Small intestine (tissue), 7 donors: ENCODE measurements at regions not wholly inside any gene's neighbourhood (a gene's known extent, or its start where the extent isn't known, plus 50 kb on each side); places are given as distances from the start of the nearest gene placed in this dataset.
"Not testable (repeated sequence)": the region's sequence is repeated elsewhere in the genome, so short reads cannot be mapped to it uniquely, and the experiment has no call there.

Experiments used
- DNase-seq, 2 donors: peaks; one replicate each; pipeline versions ENCODE4 v3.0.0 to v3.0.0-alpha.2; 2013
- FAIRE-seq: peaks from 2 replicates; lab custom pipeline; 2012; peaks lifted over from hg19 to GRCh38; lab: Jason Lieb, UNC
- H3K27ac ChIP-seq, 3 donors: one replicate each; pipeline ENCODE4 v1.5.1; 2013; ENCODE audit warnings: low read length in 2 of 3, mild to moderate bottlenecking in 2 of 3, control low read depth in 1 of 3, inconsistent platforms in 1 of 3, low read depth in 1 of 3, moderate library complexity in 1 of 3
- H3K27me3 ChIP-seq, 3 donors: one replicate each; pipeline ENCODE4 v1.6.1; 2013; ENCODE audit warnings: low read length in 3 of 3, inconsistent platforms in 1 of 3; ENCODE audit not compliant: control insufficient read depth in 3 of 3, insufficient read depth in 3 of 3
- H3K36me3 ChIP-seq, 3 donors: one replicate each; pipeline ENCODE4 v1.6.1; 2013; ENCODE audit warnings: low read length in 3 of 3, inconsistent platforms in 1 of 3, low read depth in 1 of 3, mild to moderate bottlenecking in 1 of 3, moderate library complexity in 1 of 3; ENCODE audit not compliant: control insufficient read depth in 3 of 3, insufficient read depth in 2 of 3
- H3K4me1 ChIP-seq, 3 donors: one replicate each; pipeline ENCODE4 v1.6.1; 2013; ENCODE audit warnings: low read length in 2 of 3, inconsistent platforms in 1 of 3, low read depth in 1 of 3, mild to moderate bottlenecking in 1 of 3, moderate library complexity in 1 of 3; ENCODE audit not compliant: control insufficient read depth in 3 of 3, insufficient read depth in 2 of 3
- H3K4me3 ChIP-seq, 3 donors: one replicate each; pipeline ENCODE4 v1.5.1; 2013; ENCODE audit warnings: low read length in 3 of 3, control low read depth in 1 of 3, inconsistent platforms in 1 of 3, low read depth in 1 of 3, mild to moderate bottlenecking in 1 of 3, moderate library complexity in 1 of 3
- H3K9me3 ChIP-seq, 2 donors: one replicate each; pipeline ENCODE4 v1.6.1; 2013; ENCODE audit warnings: low read depth in 1 of 2, low read length in 1 of 2; ENCODE audit not compliant: control insufficient read depth in 2 of 2, insufficient read depth in 1 of 2
- WGBS, 3 donors: extraction: QIAGEN DNeasy Blood & Tissue Kit; methylation state at CpG; one replicate each; pipeline ENCODE4 v1.1.7; 2013; 5-methylcytosine and 5-hydroxymethylcytosine counted together
- donor health status: healthy with polysubstance abuse.
- donor health status: control.
- donor health status: control.
- donor health status: Bipolar disorder and iron deficiency.
- donor health status: healthy.

DNA sequence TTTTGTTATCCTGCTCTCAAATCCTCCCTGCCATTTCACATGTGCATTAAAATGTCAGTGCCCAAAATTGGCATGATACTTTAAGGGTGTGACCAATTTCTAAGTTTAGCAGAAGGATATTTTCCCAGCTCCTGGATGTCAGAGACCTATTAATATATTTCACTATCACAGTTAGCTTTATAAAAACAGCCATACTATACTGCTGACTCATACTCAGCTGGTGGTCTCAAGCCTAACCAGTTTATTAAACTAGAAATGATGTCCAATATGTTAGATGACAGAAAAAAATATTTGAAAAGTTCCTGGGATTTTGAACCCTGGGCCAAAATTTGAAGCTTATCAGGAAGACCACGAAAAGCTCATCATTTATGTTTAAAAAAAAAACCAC lies 60.9 kb upstream of the ZNF280D start:
- Histone ChIP-seq H3K27me3 (no peaks in the 10 kb centered on the region), H3K27ac (no peak overlapping the region), H3K9me3 (no peaks in the 10 kb centered on the region), H3K36me3 (no peaks in the 10 kb centered on the region), H3K4me1 (no peaks in the 10 kb centered on the region), H3K4me3 (no peak overlapping the region)
- FAIRE-seq (no peak), DNase-seq (no peak)
- 46 to 58% (median 52%) methylated on average over 1 of the region's 1 CpG for WGBS, 3 donors

DNA sequence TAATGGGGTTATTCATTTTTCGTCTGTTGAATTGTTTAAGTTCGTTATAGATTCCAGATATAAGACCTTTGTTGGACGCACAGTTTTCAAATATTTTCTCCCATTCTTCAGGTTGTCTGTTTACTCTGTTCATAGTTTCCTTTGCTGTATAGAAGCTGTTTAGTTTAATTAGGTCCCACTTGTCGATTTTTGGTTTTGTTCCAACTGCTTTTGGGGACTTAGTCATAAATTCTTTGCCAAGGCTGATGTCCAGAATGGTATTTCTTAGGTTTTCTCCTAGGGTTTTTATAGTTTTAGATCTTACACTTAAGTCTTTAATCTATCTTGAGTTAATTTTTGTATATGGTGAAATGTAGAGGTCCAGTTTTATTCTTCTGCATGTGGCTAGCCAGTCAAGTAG lies 58.9 kb upstream of the ZNF280D start:
- no peaks in the 10 kb centered on the region for H3K4me1 ChIP-seq
- 93 to 96% (median 95%) methylated on average over 4 of the region's 4 CpGs for WGBS, 3 donors
- no peak overlapping the region for H3K4me3 ChIP-seq
- no peaks in the 10 kb centered on the region for H3K9me3 ChIP-seq
- H3K27ac ChIP-seq: no peak overlapping the region
- H3K27me3 ChIP-seq: no peaks in the 10 kb centered on the region
- FAIRE-seq (no peak), DNase-seq (no peak)
- H3K36me3 ChIP-seq: no peaks in the 10 kb centered on the region

DNA sequence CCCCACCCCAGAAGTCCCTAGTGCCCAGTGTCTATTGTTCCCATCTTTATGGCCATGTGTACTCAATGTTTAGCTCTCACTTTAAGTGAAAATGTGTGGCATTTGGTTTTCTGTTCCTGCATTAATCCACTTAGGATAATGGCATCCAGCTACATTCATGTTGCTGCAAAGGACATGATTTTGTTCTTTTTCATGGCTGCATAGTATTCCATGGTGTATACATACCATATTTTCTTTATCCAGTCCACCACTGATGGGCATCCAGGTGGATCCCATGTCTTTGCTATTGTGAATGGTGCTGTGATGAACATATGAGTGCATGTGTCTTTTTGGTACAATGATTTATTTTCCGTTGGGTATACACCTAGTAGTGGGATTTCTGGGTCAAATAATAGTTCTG lies 58.2 kb upstream of the ZNF280D start:
- not testable (repeated sequence) for H3K27me3 ChIP-seq, H3K4me1 ChIP-seq, H3K9me3 ChIP-seq, FAIRE-seq, H3K27ac ChIP-seq, H3K4me3 ChIP-seq, DNase-seq, H3K36me3 ChIP-seq
- WGBS, 3 donors: 96 to 98% (median 97%) methylated on average over 1 of the region's 1 CpG

DNA sequence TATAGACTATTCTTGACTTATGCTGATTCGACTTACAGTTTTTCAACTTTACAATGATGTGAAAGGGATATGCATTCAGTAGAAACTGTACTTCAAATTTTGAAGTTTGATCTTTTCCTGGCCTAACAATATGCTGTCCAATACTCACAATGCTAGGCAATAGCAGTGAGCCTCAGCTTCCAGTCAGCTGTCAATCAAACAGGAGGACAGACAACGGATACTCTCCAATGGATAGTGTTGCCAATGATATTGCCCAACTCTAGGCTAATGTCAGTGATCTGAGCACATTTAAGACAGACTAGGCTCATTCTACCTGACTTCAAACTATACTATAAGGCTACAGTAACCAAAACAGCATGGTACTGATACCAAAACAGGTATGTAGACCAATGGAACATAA lies 55.0 kb upstream of the ZNF280D start:
- no peak for DNase-seq
- Histone ChIP-seq H3K27me3 (no peaks in the 10 kb centered on the region), H3K4me1 (no peaks in the 10 kb centered on the region), H3K4me3 (no peak overlapping the region), H3K9me3 (no peaks in the 10 kb centered on the region), H3K27ac (no peak overlapping the region), H3K36me3 (no peaks in the 10 kb centered on the region)
- FAIRE-seq: no peak
- 73 to 96% (median 93%) methylated on average over 2 of the region's 2 CpGs for WGBS, 3 donors

DNA sequence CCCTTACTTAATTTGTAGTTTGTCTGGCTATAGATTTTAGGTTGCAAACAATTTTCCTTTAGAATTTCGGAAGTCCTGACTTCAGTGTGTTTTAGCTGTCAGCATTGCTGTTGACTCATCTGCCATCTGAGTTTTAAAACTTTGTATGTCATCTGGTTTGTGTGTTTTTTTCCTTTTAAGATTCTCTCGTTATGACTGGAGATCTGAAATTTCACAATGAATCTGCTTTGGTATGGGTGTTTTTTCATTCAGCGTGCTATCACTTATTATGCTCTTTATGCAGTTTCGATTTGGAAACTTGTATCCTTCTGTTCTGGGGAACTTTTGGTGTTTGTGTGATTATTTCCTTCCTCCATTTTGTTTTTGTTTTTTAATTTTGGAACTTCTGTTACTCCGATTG lies 53.7 kb upstream of the ZNF280D start:
- no peak for FAIRE-seq
- no peaks in the 10 kb centered on the region for H3K27me3 ChIP-seq
- DNase-seq: no peak
- WGBS, 3 donors: 63 to 76% (median 75%) methylated on average over 5 of the region's 5 CpGs
- no peaks in the 10 kb centered on the region for H3K36me3 ChIP-seq
- no peaks in the 10 kb centered on the region for H3K9me3 ChIP-seq
- H3K4me1 ChIP-seq: no peaks in the 10 kb centered on the region
- H3K27ac ChIP-seq: no peak overlapping the region
- H3K4me3 ChIP-seq: no peak overlapping the region

DNA sequence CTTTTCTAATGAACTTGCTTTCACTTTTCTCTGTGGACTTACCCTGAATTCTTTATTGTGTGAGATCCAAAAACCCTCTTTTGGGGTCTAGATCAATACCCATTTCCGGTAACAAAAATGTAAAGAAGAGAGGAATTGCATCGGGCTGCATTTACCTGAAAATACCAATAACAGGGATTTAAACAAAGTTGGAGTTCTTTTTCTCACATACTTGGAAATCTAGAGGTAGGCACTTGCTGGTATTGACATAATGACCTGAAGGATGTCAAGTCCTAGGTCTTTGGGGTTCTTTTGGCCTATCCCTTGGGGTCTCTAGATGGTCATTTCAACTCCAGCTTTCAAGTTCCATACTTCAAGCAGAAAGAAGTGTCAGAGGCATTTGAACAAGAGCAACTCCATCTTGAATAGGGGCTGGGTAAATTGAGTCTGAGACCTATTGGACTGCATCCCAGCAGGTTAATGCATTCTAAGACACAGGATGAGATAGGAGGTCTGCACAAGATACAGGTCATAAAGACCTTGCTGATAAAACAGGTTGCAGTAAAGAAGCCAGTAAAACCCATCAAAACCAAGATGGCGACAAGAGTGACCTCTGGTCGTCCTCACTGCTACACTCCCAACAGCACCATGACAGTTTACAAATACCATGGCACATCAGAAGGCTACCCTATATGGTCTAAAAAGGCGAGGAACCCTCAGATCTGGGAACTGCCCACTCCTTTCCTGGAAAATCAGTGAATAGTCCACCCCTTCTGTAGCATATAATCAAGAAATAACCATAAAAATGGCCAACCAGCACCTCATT lies 50.8 kb upstream of the ZNF280D start:
- Histone ChIP-seq H3K27ac (no peak overlapping the region), H3K9me3 (no peaks in the 10 kb centered on the region), H3K4me1 (no peaks in the 10 kb centered on the region), H3K27me3 (no peaks in the 10 kb centered on the region), H3K4me3 (no peak overlapping the region), H3K36me3 (no peaks in the 10 kb centered on the region)
- WGBS, 3 donors: 86 to 97% (median 88%) methylated on average over 5 of the region's 5 CpGs
- DNase-seq (no peak), FAIRE-seq (no peak)

DNA sequence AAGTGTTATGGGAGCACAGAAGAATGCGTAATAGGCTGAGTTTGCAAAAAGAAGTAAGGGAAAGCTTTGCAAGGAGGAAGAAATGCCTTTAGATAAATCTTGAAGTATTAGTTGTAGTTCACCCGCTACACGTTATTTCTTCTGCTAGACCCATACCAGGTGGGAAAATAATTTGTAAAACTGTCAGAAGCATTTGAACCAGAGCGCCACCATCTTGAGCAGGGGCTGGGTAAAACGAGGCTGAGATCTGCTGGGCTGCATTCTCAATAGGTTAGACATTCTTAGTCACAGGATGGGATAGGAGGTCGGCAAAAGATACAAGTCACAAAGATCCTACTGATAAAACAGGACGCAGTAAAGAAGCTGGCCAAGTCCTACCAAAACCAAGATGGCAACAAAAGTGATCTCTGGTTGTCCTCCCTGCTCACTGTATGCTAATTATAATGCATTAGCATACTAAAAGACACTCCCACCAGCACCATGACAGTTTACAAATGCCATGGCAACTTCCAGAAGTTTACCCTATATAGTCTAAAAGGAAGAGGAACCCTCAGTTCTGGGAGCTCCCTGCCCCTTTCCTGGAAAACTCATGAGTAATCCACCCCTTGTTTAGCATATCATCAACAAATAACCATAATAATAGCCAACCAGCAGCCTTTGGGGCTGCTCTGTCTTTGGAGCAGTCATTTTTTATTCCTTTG lies 50.0 kb upstream of the ZNF280D start:
- H3K27ac ChIP-seq: no peak overlapping the region
- no peak for FAIRE-seq
- no peaks in the 10 kb centered on the region for H3K4me1 ChIP-seq
- no peaks in the 10 kb centered on the region for H3K36me3 ChIP-seq
- no peaks in the 10 kb centered on the region for H3K9me3 ChIP-seq
- WGBS, 3 donors: 91 to 93% (median 92%) methylated on average over 7 of the region's 7 CpGs
- H3K4me3 ChIP-seq: no peak overlapping the region
- no peaks in the 10 kb centered on the region for H3K27me3 ChIP-seq
- DNase-seq: no peak
